ENCODE measurements at regions not wholly inside any gene's neighbourhood (a gene's known extent, or its start where the extent isn't known, plus 50 kb on each side); places are given as distances from the start of the nearest gene placed in this dataset.

DNA sequence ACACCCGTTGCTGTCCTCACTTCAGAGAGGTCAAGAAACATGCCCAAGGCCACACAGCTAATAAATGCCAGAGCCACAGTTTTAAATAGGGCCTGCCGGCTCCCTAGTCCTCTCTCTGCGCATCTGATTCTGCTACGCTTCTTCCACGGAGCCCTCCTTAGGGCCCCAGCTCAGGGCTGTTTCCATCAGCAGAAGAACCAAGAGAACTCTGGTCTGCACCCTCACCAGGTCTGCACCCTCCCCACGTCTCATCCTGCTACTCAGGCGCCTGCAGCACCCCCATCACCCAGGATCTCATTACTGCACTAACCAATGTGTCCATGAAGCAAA, 79.5 kb upstream of the NKD1 start:
- TF ChIP-seq, protein P1, sequence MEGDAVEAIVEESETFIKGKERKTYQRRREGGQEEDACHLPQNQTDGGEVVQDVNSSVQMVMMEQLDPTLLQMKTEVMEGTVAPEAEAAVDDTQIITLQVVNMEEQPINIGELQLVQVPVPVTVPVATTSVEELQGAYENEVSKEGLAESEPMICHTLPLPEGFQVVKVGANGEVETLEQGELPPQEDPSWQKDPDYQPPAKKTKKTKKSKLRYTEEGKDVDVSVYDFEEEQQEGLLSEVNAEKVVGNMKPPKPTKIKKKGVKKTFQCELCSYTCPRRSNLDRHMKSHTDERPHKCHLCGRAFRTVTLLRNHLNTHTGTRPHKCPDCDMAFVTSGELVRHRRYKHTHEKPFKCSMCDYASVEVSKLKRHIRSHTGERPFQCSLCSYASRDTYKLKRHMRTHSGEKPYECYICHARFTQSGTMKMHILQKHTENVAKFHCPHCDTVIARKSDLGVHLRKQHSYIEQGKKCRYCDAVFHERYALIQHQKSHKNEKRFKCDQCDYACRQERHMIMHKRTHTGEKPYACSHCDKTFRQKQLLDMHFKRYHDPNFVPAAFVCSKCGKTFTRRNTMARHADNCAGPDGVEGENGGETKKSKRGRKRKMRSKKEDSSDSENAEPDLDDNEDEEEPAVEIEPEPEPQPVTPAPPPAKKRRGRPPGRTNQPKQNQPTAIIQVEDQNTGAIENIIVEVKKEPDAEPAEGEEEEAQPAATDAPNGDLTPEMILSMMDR (IDR thresholded peaks at IDR 0.05; ENCODE audit: poor library complexity, severe bottlenecking): no peak
- TF ChIP-seq POLR2AphosphoS5 (IDR thresholded peaks at IDR 0.05) (no peak), EZH2 (IDR thresholded peaks at IDR 0.05; ENCODE audit: borderline replicate concordance, insufficient read depth, low read length, poor library complexity, severe bottlenecking) (no peak)
- TF ChIP-seq, protein P2, sequence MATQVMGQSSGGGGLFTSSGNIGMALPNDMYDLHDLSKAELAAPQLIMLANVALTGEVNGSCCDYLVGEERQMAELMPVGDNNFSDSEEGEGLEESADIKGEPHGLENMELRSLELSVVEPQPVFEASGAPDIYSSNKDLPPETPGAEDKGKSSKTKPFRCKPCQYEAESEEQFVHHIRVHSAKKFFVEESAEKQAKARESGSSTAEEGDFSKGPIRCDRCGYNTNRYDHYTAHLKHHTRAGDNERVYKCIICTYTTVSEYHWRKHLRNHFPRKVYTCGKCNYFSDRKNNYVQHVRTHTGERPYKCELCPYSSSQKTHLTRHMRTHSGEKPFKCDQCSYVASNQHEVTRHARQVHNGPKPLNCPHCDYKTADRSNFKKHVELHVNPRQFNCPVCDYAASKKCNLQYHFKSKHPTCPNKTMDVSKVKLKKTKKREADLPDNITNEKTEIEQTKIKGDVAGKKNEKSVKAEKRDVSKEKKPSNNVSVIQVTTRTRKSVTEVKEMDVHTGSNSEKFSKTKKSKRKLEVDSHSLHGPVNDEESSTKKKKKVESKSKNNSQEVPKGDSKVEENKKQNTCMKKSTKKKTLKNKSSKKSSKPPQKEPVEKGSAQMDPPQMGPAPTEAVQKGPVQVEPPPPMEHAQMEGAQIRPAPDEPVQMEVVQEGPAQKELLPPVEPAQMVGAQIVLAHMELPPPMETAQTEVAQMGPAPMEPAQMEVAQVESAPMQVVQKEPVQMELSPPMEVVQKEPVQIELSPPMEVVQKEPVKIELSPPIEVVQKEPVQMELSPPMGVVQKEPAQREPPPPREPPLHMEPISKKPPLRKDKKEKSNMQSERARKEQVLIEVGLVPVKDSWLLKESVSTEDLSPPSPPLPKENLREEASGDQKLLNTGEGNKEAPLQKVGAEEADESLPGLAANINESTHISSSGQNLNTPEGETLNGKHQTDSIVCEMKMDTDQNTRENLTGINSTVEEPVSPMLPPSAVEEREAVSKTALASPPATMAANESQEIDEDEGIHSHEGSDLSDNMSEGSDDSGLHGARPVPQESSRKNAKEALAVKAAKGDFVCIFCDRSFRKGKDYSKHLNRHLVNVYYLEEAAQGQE (IDR thresholded peaks at IDR 0.05; ENCODE audit: borderline replicate concordance): no peak
